B cell (primary cell): ENCODE measurements at regions not wholly inside any gene's neighbourhood (a gene's known extent, or its start where the extent isn't known, plus 50 kb on each side); places are given as distances from the start of the nearest gene placed in this dataset.

Experiments
- ATAC-seq: fragments of 200-7000 bp; cut with Tn5 transposase; one replicate; pipeline ENCODE4 v1.10.0; 2021; ENCODE audit warnings: low read depth, mild to moderate bottlenecking, moderate number of reproducible peaks, moderate library complexity
- CTCF ChIA-PET: fragments of 350-600 bp; sonication (Branson Sonifier 250); formaldehyde crosslinking; loops from one replicate; lab custom pipeline; 2021; ENCODE audit warnings: antibody characterized with exemption, inconsistent platforms; lab: Charles Lee
- POLR2A ChIA-PET: fragments of 350-600 bp; sonication (Branson Sonifier 250); formaldehyde crosslinking; loops from one replicate; lab custom pipeline; 2021; ENCODE audit warnings: antibody characterized with exemption; lab: Charles Lee
- DNase-seq: peaks from one replicate; pipeline ENCODE4 v3.0.0; 2013
- H2AFZ ChIP-seq: 2 replicates; pipeline ENCODE4 v1.6.1; 2012; ENCODE audit warnings: mild to moderate bottlenecking, low read depth, low read length; ENCODE audit not compliant: insufficient read depth, poor library complexity, severe bottlenecking
- H3K27ac ChIP-seq, 2 donors: 1 replicate in 1 of 2; 2 replicates in 1 of 2; pipeline ENCODE4 v1.5.1; 2012 to 2013; ENCODE audit warnings: low read length in 2 of 2, mild to moderate bottlenecking in 2 of 2, moderate library complexity in 1 of 2
- H3K27me3 ChIP-seq, 4 experiments: fragments of 200-600 bp in 1 of 4; sonication (generic) in 1 of 4; replicated peaks in 1 of 4; 1 replicate in 2 of 4; 2 replicates in 2 of 4; pipeline versions ENCODE4 v1.6.1 to v1.7.0; 2013 to 2016; ENCODE audit warnings: low read length in 3 of 4, mild to moderate bottlenecking in 2 of 4, mixed read lengths in 1 of 4, moderate library complexity in 1 of 4; ENCODE audit not compliant: insufficient read depth in 4 of 4, control insufficient read depth in 3 of 4; ENCODE audit errors: control extremely low read depth in 1 of 4
- H3K36me3 ChIP-seq, 2 experiments: replicated peaks in 1 of 2; 1 replicate in 1 of 2; 2 replicates in 1 of 2; pipeline versions ENCODE4 v1.6.1 to v1.7.1; 2013; ENCODE audit warnings: low read length in 1 of 2; ENCODE audit not compliant: insufficient read depth in 2 of 2, control insufficient read depth in 1 of 2; ENCODE audit errors: control extremely low read depth in 1 of 2, extremely low read depth in 1 of 2
- H3K4me1 ChIP-seq, 2 donors: fragments of 200-600 bp in 1 of 2; sonication (generic) in 1 of 2; 1 replicate in 1 of 2; 2 replicates in 1 of 2; pipeline versions ENCODE4 v1.5.1 to v1.6.1; 2013 to 2017; ENCODE audit warnings: low read length in 2 of 2; ENCODE audit not compliant: control insufficient read depth in 2 of 2, insufficient read depth in 2 of 2
- H3K4me2 ChIP-seq: replicated peaks from 2 replicates; pipeline ENCODE3; 2012; ENCODE audit warnings: mild to moderate bottlenecking, low read depth, low read length; ENCODE audit not compliant: poor library complexity, severe bottlenecking
- H3K4me3 ChIP-seq, 5 experiments: fragments of 200-600 bp in 1 of 5; sonication (generic) in 1 of 5; 1 replicate in 3 of 5; 2 replicates in 2 of 5; pipeline versions ENCODE4 v1.5.1 to v1.7.0; 2011 to 2016; ENCODE audit warnings: low read length in 4 of 5, mild to moderate bottlenecking in 4 of 5, low read depth in 2 of 5, control low read depth in 1 of 5, moderate library complexity in 1 of 5; ENCODE audit not compliant: insufficient read depth in 1 of 5; ENCODE audit errors: control extremely low read depth in 1 of 5, extremely low read depth in 1 of 5
- H3K79me2 ChIP-seq: fragments of 200-600 bp; sonication (generic); one replicate; pipeline ENCODE4 v1.6.0; 2016; ENCODE audit warnings: low read length; ENCODE audit not compliant: control insufficient read depth, insufficient read depth
- H3K9ac ChIP-seq: fragments of 200-600 bp; sonication (generic); 2 replicates; pipeline ENCODE4 v1.6.1; 2017; ENCODE audit warnings: mild to moderate bottlenecking, low read length, moderate library complexity
- H3K9me3 ChIP-seq, 3 donors: one replicate each; pipeline versions ENCODE4 v1.6.1 to v1.7.1; 2013; ENCODE audit warnings: low read length in 2 of 3; ENCODE audit not compliant: control insufficient read depth in 2 of 3, insufficient read depth in 1 of 3; ENCODE audit errors: control extremely low read depth in 1 of 3
- H4K20me1 ChIP-seq: 2 replicates; pipeline ENCODE4 v1.6.0; 2012; ENCODE audit warnings: mild to moderate bottlenecking, low read length; ENCODE audit not compliant: insufficient read depth, control insufficient read depth, poor library complexity, severe bottlenecking
- H3K27ac Mint-ChIP-seq: one replicate; pipeline ENCODE4 v1.8.0; 2021; ENCODE audit warnings: mixed read lengths
- H3K27me3 Mint-ChIP-seq: one replicate; pipeline ENCODE4 v1.8.0; 2021; ENCODE audit warnings: mixed read lengths
- H3K4me1 Mint-ChIP-seq: one replicate; pipeline ENCODE4 v1.8.0; 2021; ENCODE audit warnings: mixed read lengths
- H3K4me3 Mint-ChIP-seq: one replicate; pipeline ENCODE4 v1.8.0; 2021; ENCODE audit warnings: mixed read lengths
- H3K9me3 Mint-ChIP-seq: one replicate; pipeline ENCODE4 v1.8.0; 2022; ENCODE audit warnings: mixed read lengths; ENCODE audit not compliant: insufficient read depth
- CTCF ChIP-seq: fragments of 200-600 bp; IDR thresholded peaks from one replicate; pipeline ENCODE4 v1.8.0; 2022; ENCODE audit warnings: antibody characterized with exemption, mild to moderate bottlenecking
- EZH2 ChIP-seq: IDR thresholded peaks from 2 replicates; pipeline ENCODE4 v1.6.1; 2012; ENCODE audit warnings: borderline replicate concordance, low read depth, mild to moderate bottlenecking, moderate library complexity, low read length; ENCODE audit not compliant: insufficient read depth, poor library complexity, severe bottlenecking
- WGBS: methylation state at CpG from one replicate; pipeline ENCODE4 v1.1.5; 2013; ENCODE audit warnings: missing lambda C conversion rate; ENCODE audit not compliant: insufficient coverage; 5-methylcytosine and 5-hydroxymethylcytosine counted together
- intact Hi-C: fragments of 100-400 bp; cut with micrococcal nuclease; formaldehyde crosslinking; loops from one replicate; pipeline ENCODE4 v1.10.0; 2022

GRCh38 chr5:73369278-73369677, 79.3 kb downstream of the FOXD1 start:
- TF ChIP-seq EZH2 = no peak
- no peak for ATAC-seq
- no peak overlapping the region for H3K27ac ChIP-seq
- no peaks in the 10 kb centered on the region for H3K36me3 ChIP-seq
- no peak overlapping the region for H2AFZ ChIP-seq
- POLR2A ChIA-PET = no interaction called here
- no peaks in the 10 kb centered on the region for H3K4me1 ChIP-seq
- H4K20me1 ChIP-seq = no peaks in the 10 kb centered on the region
- H3K79me2 ChIP-seq = no peaks in the 10 kb centered on the region
- Mint-ChIP-seq H3K4me3 (no peak overlapping the region), H3K27me3 (peaks cover 45% of the 10 kb centered on the region), H3K27ac (no peak overlapping the region), H3K4me1 (no peaks in the 10 kb centered on the region), H3K9me3 (no peaks in the 10 kb centered on the region)
- 78% methylated on average over 1 of the region's 5 CpGs for WGBS
- no peaks in the 10 kb centered on the region for H3K9me3 ChIP-seq
- no peak for DNase-seq
- peaks cover 0 to 6% (median 2%) of the 10 kb centered on the region in 4 experiments for H3K27me3 ChIP-seq
- CTCF ChIA-PET = no interaction called here
- H3K4me2 ChIP-seq = no peak overlapping the region
- intact Hi-C loops = no loop called here
- H3K4me3 ChIP-seq = no peak overlapping the region
- no peak overlapping the region for H3K9ac ChIP-seq

- POLR2A ChIA-PET = no interaction called here
- no peak overlapping the region for H2AFZ ChIP-seq
- intact Hi-C loops = no loop called here
Observed at GRCh38 chr5:73367650-73368049, 80.9 kb downstream of the FOXD1 start.

More at GRCh38 chr5:73367650-73368049, 80.9 kb downstream of the FOXD1 start:
- TF ChIP-seq EZH2 (no peak), CTCF (no peak)
- Histone ChIP-seq H3K9me3 (no peaks in the 10 kb centered on the region), H4K20me1 (no peaks in the 10 kb centered on the region), H3K4me3 (no peak overlapping the region), H3K36me3 (no peaks in the 10 kb centered on the region), H3K27me3 (peaks cover 0 to 3% (median 2%) of the 10 kb centered on the region in 4 experiments), H3K79me2 (no peaks in the 10 kb centered on the region), H3K4me1 (no peaks in the 10 kb centered on the region), H3K4me2 (no peak overlapping the region), H3K27ac (no peak overlapping the region), H3K9ac (no peak overlapping the region)
- Mint-ChIP-seq H3K27ac (no peak overlapping the region), H3K4me1 (no peaks in the 10 kb centered on the region), H3K9me3 (no peaks in the 10 kb centered on the region), H3K4me3 (no peak overlapping the region), H3K27me3 (peaks cover 33% of the 10 kb centered on the region)
- 86% methylated on average over 2 of the region's 2 CpGs for WGBS
- DNase-seq (no peak), ATAC-seq (no peak)
- CTCF ChIA-PET = no interaction called here
